Rectal smooth muscle tissue (tissue), 1 donor: ENCODE measurements at regions not wholly inside any gene's neighbourhood (a gene's known extent, or its start where the extent isn't known, plus 50 kb on each side); places are given as distances from the start of the nearest gene placed in this dataset.
A peak's percentile ranks its signal among the peaks of the same experiment; 100 is the strongest.
"Not testable (repeated sequence)": the region's sequence is repeated elsewhere in the genome, so short reads cannot be mapped to it uniquely, and the experiment has no call there.

Experiments used
- H3K27ac ChIP-seq: one replicate; pipeline ENCODE4 v1.7.0; 2013; ENCODE audit warnings: low read depth, low read length, inconsistent platforms
- H3K27me3 ChIP-seq: one replicate; pipeline ENCODE4 v1.7.0; 2013; ENCODE audit warnings: low read length; ENCODE audit not compliant: control insufficient read depth, insufficient read depth
- H3K36me3 ChIP-seq: one replicate; pipeline ENCODE4 v1.7.0; 2013; ENCODE audit warnings: low read length; ENCODE audit not compliant: control insufficient read depth, insufficient read depth
- H3K4me1 ChIP-seq: one replicate; pipeline ENCODE4 v1.7.0; 2013; ENCODE audit warnings: low read length; ENCODE audit not compliant: control insufficient read depth, insufficient read depth
- H3K4me3 ChIP-seq: one replicate; pipeline ENCODE4 v1.7.0; 2013; ENCODE audit warnings: low read length
- H3K9ac ChIP-seq: one replicate; pipeline ENCODE4 v1.7.0; 2013; ENCODE audit warnings: low read length

GRCh38 chr2:238763471-238763995 lies 84.4 kb upstream of the TWIST2 start:
- Histone ChIP-seq H3K27ac (no peak overlapping the region), H3K9ac (no peak overlapping the region), H3K4me3 (no peak overlapping the region), H3K27me3 (no peaks in the 10 kb centered on the region), H3K36me3 (no peaks in the 10 kb centered on the region), H3K4me1 (no peaks in the 10 kb centered on the region)

- H3K9ac ChIP-seq: no peak overlapping the region
- H3K4me1 ChIP-seq: no peaks in the 10 kb centered on the region
- no peak overlapping the region for H3K27ac ChIP-seq
- H3K36me3 ChIP-seq: no peaks in the 10 kb centered on the region
- H3K4me3 ChIP-seq: no peak overlapping the region
- H3K27me3 ChIP-seq: no peaks in the 10 kb centered on the region
Observed at GRCh38 chr2:238765590-238765989, 82.3 kb upstream of the TWIST2 start.

DNA sequence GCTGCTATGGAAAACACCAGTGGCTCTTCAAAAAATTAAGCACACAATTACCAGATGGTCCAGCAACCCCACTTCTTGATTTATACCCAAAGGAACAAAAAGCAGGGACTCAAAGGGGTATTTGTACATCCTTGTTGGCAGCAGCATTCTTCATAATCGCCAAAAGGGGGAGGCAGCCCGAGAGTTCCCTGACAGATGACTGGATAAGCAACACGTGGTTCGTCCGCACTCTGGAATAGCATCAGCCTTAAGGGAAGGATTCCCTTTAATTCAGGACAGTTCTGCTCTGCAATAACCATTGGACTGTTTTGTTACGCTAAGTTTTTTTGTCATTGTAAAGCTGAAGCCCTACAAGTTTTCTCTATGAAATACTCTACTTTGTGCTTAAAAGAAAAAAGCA lies 76.7 kb upstream of the TWIST2 start:
- Histone ChIP-seq H3K36me3 (no peaks in the 10 kb centered on the region), H3K27ac (no peak overlapping the region), H3K27me3 (no peaks in the 10 kb centered on the region), H3K4me3 (peak overlapping the region; percentile 14), H3K9ac (no peak overlapping the region), H3K4me1 (peaks cover 4% of the 10 kb centered on the region)

DNA sequence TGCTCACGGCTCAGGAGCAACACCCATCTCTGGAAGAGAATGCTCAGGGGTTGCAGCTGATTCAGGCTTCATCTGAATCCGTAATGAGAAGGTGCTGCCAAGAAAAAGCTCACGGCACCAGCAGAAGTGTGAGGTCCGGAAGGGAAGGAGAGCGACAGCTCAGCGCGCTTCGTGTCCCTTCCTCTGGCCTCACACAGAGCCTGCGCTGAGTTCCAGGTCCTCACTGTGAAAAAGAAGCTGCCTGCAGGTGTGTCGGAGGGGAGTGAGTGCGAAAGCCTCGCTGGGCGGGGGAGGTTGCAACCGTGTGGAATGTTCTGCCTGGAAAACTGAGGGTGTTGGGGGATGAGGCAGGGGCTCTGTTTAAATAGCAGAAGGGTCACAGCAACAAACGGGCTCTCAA lies 76.2 kb upstream of the TWIST2 start:
- H3K4me1 ChIP-seq: peaks cover 4% of the 10 kb centered on the region
- peak overlapping the region; percentile 14 for H3K4me3 ChIP-seq
- no peak overlapping the region for H3K9ac ChIP-seq
- H3K36me3 ChIP-seq: no peaks in the 10 kb centered on the region
- H3K27ac ChIP-seq: no peak overlapping the region
- no peaks in the 10 kb centered on the region for H3K27me3 ChIP-seq

DNA sequence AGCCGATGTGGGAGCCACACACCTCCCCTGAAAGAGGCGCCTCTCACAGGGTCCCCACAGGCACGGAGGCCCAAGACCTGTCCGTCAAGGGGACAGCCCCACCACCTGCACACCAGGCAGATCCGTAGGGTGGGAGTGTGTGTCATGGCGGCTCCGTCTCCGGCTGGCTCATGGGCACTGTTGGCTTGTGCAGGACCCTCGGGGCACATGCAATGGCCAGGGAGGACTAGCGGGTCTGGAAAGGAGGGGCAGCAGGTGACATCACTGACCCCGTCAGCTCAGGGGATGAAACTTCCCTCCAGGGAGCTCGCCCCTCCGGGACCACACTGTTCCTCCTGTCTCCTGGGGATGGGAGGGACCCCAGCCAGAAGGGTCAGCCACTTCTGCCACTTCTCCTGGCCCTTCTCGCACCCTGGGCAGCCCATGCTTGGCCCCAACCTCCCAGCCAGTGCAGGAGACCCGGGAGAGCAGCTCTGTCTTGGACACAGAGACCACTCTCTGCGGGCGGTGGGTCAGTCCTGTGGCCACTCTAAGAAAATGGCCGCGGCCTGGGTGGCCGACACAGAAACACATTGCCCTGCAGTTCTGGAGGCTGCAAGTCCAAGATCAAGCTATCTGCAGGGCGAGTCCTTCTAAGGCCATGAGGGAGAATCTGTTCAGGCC lies 75.1 kb upstream of the TWIST2 start:
- Histone ChIP-seq H3K4me1 (peaks cover 4% of the 10 kb centered on the region), H3K9ac (no peak overlapping the region), H3K27ac (no peak overlapping the region), H3K4me3 (no peak overlapping the region), H3K27me3 (no peaks in the 10 kb centered on the region), H3K36me3 (no peaks in the 10 kb centered on the region)

DNA sequence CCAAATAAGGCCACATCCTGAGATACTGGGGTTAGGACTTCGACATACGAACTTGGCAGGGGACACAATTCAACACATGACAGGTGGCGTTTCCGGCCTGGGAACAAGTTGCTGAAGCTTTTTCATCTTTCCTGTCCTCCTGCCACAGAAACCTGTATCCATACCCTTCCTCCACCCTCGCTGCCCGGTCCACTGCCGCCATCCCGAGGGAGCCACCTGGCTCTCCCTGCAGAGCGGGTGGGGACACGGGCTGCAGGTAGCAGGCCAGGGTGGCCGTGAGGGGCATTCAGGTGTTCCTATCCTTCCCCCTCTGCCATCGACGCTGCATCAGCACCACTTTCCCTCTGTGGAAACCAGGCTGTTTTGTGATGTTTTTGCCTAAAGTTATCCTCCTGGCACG lies 74.4 kb upstream of the TWIST2 start:
- no peak overlapping the region for H3K27ac ChIP-seq
- no peaks in the 10 kb centered on the region for H3K27me3 ChIP-seq
- H3K4me3 ChIP-seq: no peak overlapping the region

DNA sequence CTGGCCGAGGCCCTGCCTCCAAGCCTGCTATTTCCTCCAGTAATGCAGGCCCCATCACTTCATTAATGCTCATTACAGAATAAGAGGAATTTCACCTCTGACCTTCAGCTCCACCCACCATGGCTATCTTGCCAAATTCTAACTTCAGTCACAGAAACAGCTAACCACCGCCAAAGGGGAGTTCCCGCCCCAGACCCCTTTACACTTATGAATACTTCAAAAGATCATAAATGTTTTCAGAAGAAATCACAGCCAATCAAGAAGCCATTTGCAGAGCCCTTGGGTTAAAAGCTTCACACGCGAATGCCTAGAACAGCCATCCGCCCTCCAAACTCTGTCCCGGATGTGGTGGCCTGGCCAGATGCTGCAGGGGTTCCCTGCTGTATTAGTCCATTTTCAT lies 73.8 kb upstream of the TWIST2 start:
- Histone ChIP-seq H3K9ac (no peak overlapping the region), H3K27me3 (no peaks in the 10 kb centered on the region), H3K36me3 (no peaks in the 10 kb centered on the region), H3K27ac (no peak overlapping the region), H3K4me1 (peaks cover 4% of the 10 kb centered on the region), H3K4me3 (no peak overlapping the region)

More for the DNA sequence above, 74.4 kb upstream of the TWIST2 start:
- Histone ChIP-seq H3K9ac (no peak overlapping the region), H3K4me1 (peaks cover 4% of the 10 kb centered on the region), H3K36me3 (no peaks in the 10 kb centered on the region)

DNA sequence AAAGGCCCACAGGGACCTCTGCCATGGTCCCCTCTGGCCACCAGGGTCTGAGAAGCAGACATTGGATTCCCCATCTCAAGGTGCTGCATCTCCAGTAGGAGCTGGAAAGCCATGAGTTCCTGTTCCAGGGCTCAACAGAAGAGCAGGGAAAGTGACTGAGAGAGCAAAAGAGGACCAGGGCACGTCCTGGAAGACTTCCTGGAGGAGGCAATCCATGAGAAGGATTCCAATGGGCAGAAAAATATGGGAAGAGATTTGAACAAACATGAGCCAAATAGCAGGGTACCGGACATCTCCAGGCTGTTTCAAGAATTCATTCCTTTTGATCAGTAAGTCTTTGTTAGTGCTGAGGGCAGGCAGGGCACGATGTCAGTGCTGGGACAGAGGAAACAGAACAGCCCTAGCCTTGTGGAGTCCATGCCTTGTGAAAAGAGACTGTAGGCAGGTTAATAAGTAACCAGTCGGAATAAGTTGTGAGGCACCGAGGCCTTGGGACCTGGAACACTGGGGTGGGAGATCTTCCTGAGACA lies 72.8 kb upstream of the TWIST2 start:
- Histone ChIP-seq H3K4me1 (peaks cover 4% of the 10 kb centered on the region), H3K9ac (no peak overlapping the region), H3K4me3 (no peak overlapping the region), H3K27ac (no peak overlapping the region), H3K36me3 (no peaks in the 10 kb centered on the region), H3K27me3 (no peaks in the 10 kb centered on the region)

- H3K4me3 ChIP-seq: no peak overlapping the region
- H3K36me3 ChIP-seq: no peaks in the 10 kb centered on the region
- no peak overlapping the region for H3K9ac ChIP-seq
- H3K27ac ChIP-seq: no peak overlapping the region
- H3K27me3 ChIP-seq: no peaks in the 10 kb centered on the region
- peaks cover 4% of the 10 kb centered on the region for H3K4me1 ChIP-seq
Observed at GRCh38 chr2:238775591-238775990, 72.3 kb upstream of the TWIST2 start.

DNA sequence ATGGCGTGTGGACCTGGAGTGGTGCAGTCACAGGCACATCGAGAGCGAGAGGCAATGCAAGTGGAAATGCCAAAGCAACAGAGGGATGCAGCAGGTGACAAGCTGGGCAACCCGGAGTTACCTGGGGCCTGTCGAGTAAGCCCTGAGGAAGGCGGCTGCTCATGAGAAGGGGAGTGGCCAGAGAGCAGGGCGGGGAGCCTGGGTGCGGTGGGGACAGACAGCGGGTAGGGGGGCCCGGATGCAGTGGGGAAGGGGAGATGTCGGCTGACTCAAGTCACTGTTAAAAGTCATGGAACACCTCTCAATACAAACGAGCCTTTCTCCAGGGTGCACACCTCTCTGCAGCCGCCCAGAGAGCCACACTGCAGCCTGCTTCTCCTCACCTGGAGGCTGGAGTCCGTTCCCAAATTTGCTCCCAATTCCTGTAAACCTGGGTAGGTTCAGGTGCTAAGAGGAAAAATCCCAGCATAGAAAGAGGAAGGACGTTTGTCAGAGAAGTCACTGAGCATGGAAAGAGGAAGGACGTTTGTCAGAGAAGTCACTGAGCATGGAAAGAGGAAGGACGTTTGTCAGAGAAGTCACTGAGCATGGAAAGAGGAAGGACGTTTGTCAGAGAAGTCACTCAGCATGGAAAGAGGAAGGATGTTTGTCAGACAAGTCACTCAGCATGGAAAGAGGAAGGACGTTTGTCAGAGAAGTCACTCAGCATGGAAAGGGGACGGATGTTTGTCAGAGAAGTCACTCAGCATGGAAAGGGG lies 71.7 kb upstream of the TWIST2 start:
- no peaks in the 10 kb centered on the region for H3K36me3 ChIP-seq
- no peak overlapping the region for H3K27ac ChIP-seq
- H3K4me3 ChIP-seq: no peak overlapping the region
- H3K27me3 ChIP-seq: no peaks in the 10 kb centered on the region
- peaks cover 2% of the 10 kb centered on the region for H3K4me1 ChIP-seq
- no peak overlapping the region for H3K9ac ChIP-seq

GRCh38 chr2:238776761-238777046 lies 71.2 kb upstream of the TWIST2 start:
- H3K9ac ChIP-seq, H3K27me3 ChIP-seq: not testable (repeated sequence)

DNA sequence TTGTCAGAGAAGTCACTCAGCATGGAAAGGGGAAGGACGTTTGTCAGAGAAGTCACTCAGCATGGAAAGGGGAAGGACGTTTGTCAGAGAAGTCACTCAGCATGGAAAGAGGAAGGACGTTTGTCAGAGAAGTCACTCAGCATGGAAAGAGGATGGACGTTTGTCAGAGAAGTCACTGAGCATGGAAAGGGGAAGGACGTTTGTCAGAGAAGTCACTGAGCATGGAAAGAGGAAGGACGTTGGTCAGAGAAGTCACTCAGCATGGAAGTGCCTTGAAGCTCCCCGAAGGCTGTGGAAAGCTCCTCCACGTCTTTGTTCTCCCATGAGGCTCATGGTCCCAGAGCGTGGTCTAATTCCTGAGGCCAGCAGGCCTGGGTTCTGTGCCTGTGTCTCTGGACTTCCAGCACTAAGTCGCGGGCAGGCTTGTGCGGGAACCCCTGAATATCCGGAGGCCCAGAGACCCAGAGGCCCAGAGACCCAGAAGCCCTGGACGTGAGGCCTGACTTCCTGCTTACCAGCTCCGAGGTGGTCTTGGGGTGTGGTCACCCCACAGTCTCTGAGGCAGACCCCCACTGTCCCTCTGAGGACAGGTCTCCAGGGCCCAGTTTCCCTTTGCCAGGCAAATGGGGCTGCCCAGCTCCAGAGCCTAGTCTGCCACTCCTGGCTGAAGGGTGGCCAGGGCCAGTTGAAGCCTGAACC lies 70.4 kb upstream of the TWIST2 start:
- no peak overlapping the region for H3K9ac ChIP-seq
- no peaks in the 10 kb centered on the region for H3K27me3 ChIP-seq
- no peaks in the 10 kb centered on the region for H3K4me1 ChIP-seq
- H3K4me3 ChIP-seq: no peak overlapping the region
- H3K27ac ChIP-seq: no peak overlapping the region
- no peaks in the 10 kb centered on the region for H3K36me3 ChIP-seq

More at GRCh38 chr2:238776761-238777046, 71.2 kb upstream of the TWIST2 start:
- not testable (repeated sequence) for H3K36me3 ChIP-seq, H3K27ac ChIP-seq, H3K4me3 ChIP-seq, H3K4me1 ChIP-seq
